Naive thymus-derived CD4-positive, alpha-beta T cell (primary cell): ENCODE measurements at regions not wholly inside any gene's neighbourhood (a gene's known extent, or its start where the extent isn't known, plus 50 kb on each side); places are given as distances from the start of the nearest gene placed in this dataset.

Experiments
- ATAC-seq: fragments of 150-1000 bp; cut with Tn5 transposase; 2 replicates; pipeline ENCODE4 v1.10.0; 2021; ENCODE audit warnings: mild to moderate bottlenecking, moderate library complexity
- CTCF ChIA-PET: fragments of 350-600 bp; sonication (Branson Sonifier 250); formaldehyde crosslinking; loops from one replicate; lab custom pipeline; 2021; ENCODE audit warnings: antibody characterized with exemption; lab: Charles Lee
- POLR2A ChIA-PET: fragments of 350-600 bp; sonication (Branson Sonifier 250); formaldehyde crosslinking; loops from one replicate; lab custom pipeline; 2021; ENCODE audit warnings: antibody characterized with exemption, inconsistent platforms; lab: Charles Lee
- DNase-seq, 9 donors: peaks; one replicate each; pipeline versions ENCODE4 v3.0.0 to v3.0.0-alpha.2; 2020 to 2022; ENCODE audit warnings: mixed read lengths in 1 of 9
- H3K27ac ChIP-seq: one replicate; pipeline ENCODE4 v1.7.0; 2013; ENCODE audit warnings: mild to moderate bottlenecking, low read depth, low read length, moderate library complexity
- H3K27me3 ChIP-seq, 2 donors: one replicate each; pipeline ENCODE4 v1.7.0; 2013; ENCODE audit warnings: low read length in 2 of 2, mild to moderate bottlenecking in 2 of 2, moderate library complexity in 2 of 2; ENCODE audit not compliant: control insufficient read depth in 2 of 2, insufficient read depth in 2 of 2
- H3K36me3 ChIP-seq, 3 experiments: 1 replicate in 2 of 3; 2 replicates in 1 of 3; pipeline ENCODE4 v1.7.0; 2013; ENCODE audit warnings: low read length in 3 of 3, mild to moderate bottlenecking in 3 of 3, moderate library complexity in 1 of 3; ENCODE audit not compliant: insufficient read depth in 3 of 3, control insufficient read depth in 2 of 3
- H3K4me1 ChIP-seq, 2 donors: one replicate each; pipeline ENCODE4 v1.7.0; 2013; ENCODE audit warnings: low read length in 2 of 2, mild to moderate bottlenecking in 2 of 2, moderate library complexity in 1 of 2; ENCODE audit not compliant: control insufficient read depth in 2 of 2, insufficient read depth in 2 of 2
- H3K4me3 ChIP-seq: 2 replicates; pipeline ENCODE4 v1.7.0; 2013; ENCODE audit warnings: mild to moderate bottlenecking, low read length
- H3K9me3 ChIP-seq, 3 experiments: 1 replicate in 2 of 3; 2 replicates in 1 of 3; pipeline ENCODE4 v1.7.0; 2013; ENCODE audit warnings: low read length in 3 of 3; ENCODE audit not compliant: control insufficient read depth in 2 of 3
- H3K27ac Mint-ChIP-seq, 9 donors: one replicate each; pipeline ENCODE4 v1.8.0; 2020 to 2022; ENCODE audit warnings: mixed read lengths in 9 of 9, mild to moderate bottlenecking in 8 of 9, moderate library complexity in 5 of 9, inconsistent platforms in 2 of 9
- H3K27me3 Mint-ChIP-seq, 5 donors: one replicate each; pipeline ENCODE4 v1.8.0; 2021 to 2022; ENCODE audit warnings: mixed read lengths in 5 of 5, mild to moderate bottlenecking in 1 of 5
- H3K36me3 Mint-ChIP-seq, 5 donors: one replicate each; pipeline ENCODE4 v1.8.0; 2020 to 2022; ENCODE audit warnings: mixed read lengths in 5 of 5, mild to moderate bottlenecking in 3 of 5, inconsistent platforms in 1 of 5
- H3K4me1 Mint-ChIP-seq, 7 donors: one replicate each; pipeline ENCODE4 v1.8.0; 2020 to 2022; ENCODE audit warnings: mixed read lengths in 7 of 7, mild to moderate bottlenecking in 3 of 7, inconsistent platforms in 1 of 7
- H3K4me3 Mint-ChIP-seq, 10 donors: one replicate each; pipeline ENCODE4 v1.8.0; 2020 to 2022; ENCODE audit warnings: mild to moderate bottlenecking in 10 of 10, mixed read lengths in 10 of 10, moderate library complexity in 6 of 10, inconsistent platforms in 2 of 10
- H3K9me3 Mint-ChIP-seq, 11 donors: one replicate each; pipeline ENCODE4 v1.8.0; 2020 to 2022; ENCODE audit warnings: mixed read lengths in 11 of 11, mild to moderate bottlenecking in 4 of 11, inconsistent platforms in 1 of 11, moderate library complexity in 1 of 11
- intact Hi-C, 2 donors: fragments of 100-400 bp; cut with micrococcal nuclease; formaldehyde crosslinking; loops; one replicate each; pipeline ENCODE4 v1.15.1; 2023

DNA sequence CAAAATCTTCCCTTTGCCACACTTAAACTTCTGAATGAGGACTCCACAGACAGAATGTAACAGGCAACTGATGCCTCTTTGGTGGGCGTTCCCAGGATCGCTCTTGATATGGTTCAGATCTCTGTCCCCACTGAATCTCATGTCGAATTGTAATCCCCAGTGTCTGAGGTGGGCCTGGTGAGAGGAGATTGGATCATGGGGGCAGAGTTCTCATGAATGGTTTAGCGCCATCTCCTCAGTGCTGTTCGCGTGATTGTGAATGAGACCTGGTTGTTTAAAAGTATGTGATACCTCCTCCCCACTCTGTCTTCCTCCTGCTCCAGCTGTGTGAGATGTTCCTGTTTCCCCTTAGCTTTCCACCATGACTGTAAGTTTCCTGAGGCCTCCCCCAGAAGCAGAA lies 111.1 kb upstream of the SLC66A3 start:
- no peaks in the 10 kb centered on the region for H3K4me1 Mint-ChIP-seq
- no peak overlapping the region for H3K27ac Mint-ChIP-seq
- H3K36me3 Mint-ChIP-seq: peaks cover 0 to 14% (median 5%) of the 10 kb centered on the region in 5 donors
- Histone ChIP-seq H3K4me1 (no peaks in the 10 kb centered on the region), H3K9me3 (peaks cover 0 to 6% (median 0%) of the 10 kb centered on the region in 3 experiments), H3K27me3 (no peaks in the 10 kb centered on the region), H3K4me3 (no peak overlapping the region), H3K27ac (no peak overlapping the region), H3K36me3 (no peaks in the 10 kb centered on the region)
- ATAC-seq (no peak), DNase-seq (no peak)
- intact Hi-C loops: no loop called here
- H3K27me3 Mint-ChIP-seq: peaks cover 15 to 32% (median 26%) of the 10 kb centered on the region in 5 donors
- ChIA-PET CTCF (no interaction called here), POLR2A (no interaction called here)
- no peak overlapping the region for H3K4me3 Mint-ChIP-seq
- H3K9me3 Mint-ChIP-seq: peaks cover 4 to 25% (median 9%) of the 10 kb centered on the region in 11 donors

DNA sequence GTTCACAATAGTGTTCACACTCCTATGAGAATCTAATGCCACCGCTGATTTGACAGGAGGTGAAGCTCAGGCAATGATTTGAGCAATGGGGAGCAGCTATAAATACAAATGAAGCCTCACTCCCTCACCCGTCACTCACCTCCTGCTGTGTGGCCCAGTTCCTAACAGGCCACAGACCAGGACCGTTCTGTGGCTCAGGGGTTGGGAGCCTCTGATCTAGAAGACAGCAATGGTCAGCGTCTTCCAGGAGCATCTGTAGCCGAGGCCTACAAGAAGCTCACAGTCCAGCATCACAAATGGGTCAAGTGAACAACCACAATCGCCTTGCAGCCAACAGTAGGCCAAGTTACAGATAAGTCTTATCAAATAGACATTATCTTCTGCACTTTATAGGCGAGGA lies 110.0 kb upstream of the SLC66A3 start:
- DNase-seq: no peak
- ChIA-PET CTCF (no interaction called here), POLR2A (no interaction called here)
- H3K27me3 ChIP-seq: no peaks in the 10 kb centered on the region
- H3K27ac Mint-ChIP-seq: no peak overlapping the region
- H3K4me1 ChIP-seq: no peaks in the 10 kb centered on the region
- no peaks in the 10 kb centered on the region for H3K36me3 ChIP-seq
- ATAC-seq: no peak
- H3K4me1 Mint-ChIP-seq: no peaks in the 10 kb centered on the region
- peaks cover 0 to 15% (median 2%) of the 10 kb centered on the region in 11 donors for H3K9me3 Mint-ChIP-seq
- H3K9me3 ChIP-seq: no peaks in the 10 kb centered on the region
- H3K4me3 Mint-ChIP-seq: no peak overlapping the region
- intact Hi-C loops: no loop called here
- peaks cover 0 to 6% (median 0%) of the 10 kb centered on the region in 5 donors for H3K36me3 Mint-ChIP-seq
- peaks cover 14 to 24% (median 19%) of the 10 kb centered on the region in 5 donors for H3K27me3 Mint-ChIP-seq
- no peak overlapping the region for H3K4me3 ChIP-seq
- no peak overlapping the region for H3K27ac ChIP-seq

DNA sequence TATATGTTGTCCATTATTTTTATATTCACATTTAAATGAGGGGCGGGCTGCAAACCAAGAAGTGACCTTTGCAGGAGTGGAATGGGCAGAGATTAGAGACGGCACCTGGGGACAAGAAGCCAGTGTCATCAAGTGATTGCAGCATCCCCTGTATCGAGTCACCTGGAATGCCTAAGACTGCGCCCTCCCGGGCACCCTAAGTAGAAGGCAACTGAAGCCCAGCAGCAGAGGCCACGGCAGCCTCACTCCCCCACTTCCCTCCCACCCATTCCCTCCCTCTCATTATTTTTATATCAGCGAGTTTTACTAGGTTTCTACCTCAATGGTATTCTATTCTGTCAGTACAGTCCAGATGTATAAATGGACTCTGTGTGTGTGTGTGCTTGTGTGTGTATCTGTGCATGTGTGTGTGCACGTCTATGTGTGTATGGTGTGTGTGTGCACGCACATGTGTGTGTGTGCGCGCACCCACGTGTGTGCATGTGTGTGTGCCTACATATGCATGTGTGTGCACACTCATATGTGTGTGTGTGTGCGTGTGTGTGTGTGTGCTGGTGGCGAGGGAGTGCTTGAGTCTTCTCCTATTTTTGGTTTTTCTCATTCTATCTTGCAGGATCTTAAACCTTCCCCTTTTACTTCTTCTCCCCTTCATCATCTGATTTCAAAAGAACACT lies 106.8 kb upstream of the SLC66A3 start:
- Histone ChIP-seq H3K27me3 (no peaks in the 10 kb centered on the region), H3K4me1 (no peaks in the 10 kb centered on the region), H3K36me3 (no peaks in the 10 kb centered on the region), H3K27ac (no peak overlapping the region), H3K4me3 (no peak overlapping the region), H3K9me3 (no peaks in the 10 kb centered on the region)
- H3K4me1 Mint-ChIP-seq: no peaks in the 10 kb centered on the region
- POLR2A ChIA-PET: no interaction called here
- no peak for DNase-seq
- H3K27me3 Mint-ChIP-seq: peaks cover 0 to 20% (median under 1%) of the 10 kb centered on the region in 5 donors
- peak overlapping the region in 1 of 9 donors; percentile 33 for H3K27ac Mint-ChIP-seq
- no peak overlapping the region for H3K4me3 Mint-ChIP-seq
- CTCF ChIA-PET: no interaction called here
- no peak for ATAC-seq
- no peaks in the 10 kb centered on the region for H3K36me3 Mint-ChIP-seq
- intact Hi-C loops: no loop called here
- no peaks in the 10 kb centered on the region for H3K9me3 Mint-ChIP-seq

DNA sequence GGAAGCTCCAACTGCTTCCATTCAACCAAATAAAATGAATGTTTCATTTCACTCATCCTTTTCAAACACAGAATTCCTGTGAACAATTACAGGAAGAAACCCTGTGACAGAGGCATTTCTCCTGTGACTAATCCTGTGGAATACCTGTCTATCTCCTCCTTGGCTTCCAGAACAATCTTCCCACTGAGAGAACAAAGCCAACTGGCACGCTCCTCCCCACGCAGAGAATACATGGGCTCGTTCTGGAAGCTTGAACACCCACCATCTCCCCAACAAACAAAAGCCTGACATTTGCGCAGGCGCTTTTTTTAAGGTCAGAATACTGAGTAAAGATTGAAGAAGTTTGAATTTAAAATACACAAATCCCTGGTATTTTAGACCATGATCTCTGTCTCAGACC lies 104.7 kb upstream of the SLC66A3 start:
- H3K36me3 Mint-ChIP-seq: no peaks in the 10 kb centered on the region
- no peaks in the 10 kb centered on the region for H3K9me3 ChIP-seq
- ATAC-seq: no peak
- H3K27me3 Mint-ChIP-seq: peaks cover 0 to 20% (median 0%) of the 10 kb centered on the region in 5 donors
- peak overlapping the region in 2 of 9 donors; percentile 1 to 33 for H3K27ac Mint-ChIP-seq
- no peak overlapping the region for H3K27ac ChIP-seq
- H3K36me3 ChIP-seq: no peaks in the 10 kb centered on the region
- POLR2A ChIA-PET: no interaction called here
- no peak overlapping the region for H3K4me3 Mint-ChIP-seq
- H3K9me3 Mint-ChIP-seq: no peaks in the 10 kb centered on the region
- no peaks in the 10 kb centered on the region for H3K4me1 Mint-ChIP-seq
- CTCF ChIA-PET: no interaction called here
- no peak for DNase-seq
- H3K27me3 ChIP-seq: no peaks in the 10 kb centered on the region
- intact Hi-C loops: no loop called here
- no peaks in the 10 kb centered on the region for H3K4me1 ChIP-seq
- H3K4me3 ChIP-seq: no peak overlapping the region

DNA sequence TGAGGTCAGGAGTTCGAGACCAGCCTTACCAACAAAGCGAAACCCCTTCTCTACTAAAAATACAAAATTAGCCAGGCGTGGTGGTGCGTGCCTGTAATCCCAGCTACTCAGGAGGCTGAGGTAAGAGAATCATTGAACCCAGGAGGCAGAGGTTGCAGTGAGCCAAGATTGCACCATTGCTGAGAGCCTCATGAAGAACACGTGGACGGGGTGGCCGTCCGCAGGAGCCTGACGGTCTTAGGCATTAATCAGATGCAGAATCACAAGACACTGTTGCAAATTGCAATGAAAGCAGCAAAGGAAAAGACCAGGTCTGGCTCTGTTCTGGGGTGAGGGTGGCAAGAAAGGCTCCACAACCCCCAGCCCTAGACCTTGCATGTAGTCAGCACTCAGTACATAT lies 104.0 kb upstream of the SLC66A3 start:
- intact Hi-C loops: no loop called here
- DNase-seq: no peak
- Mint-ChIP-seq H3K27ac (no peak overlapping the region), H3K36me3 (no peaks in the 10 kb centered on the region), H3K4me1 (no peaks in the 10 kb centered on the region), H3K4me3 (no peak overlapping the region), H3K27me3 (peaks cover 0 to 21% (median 0%) of the 10 kb centered on the region in 5 donors), H3K9me3 (no peaks in the 10 kb centered on the region)
- ATAC-seq: no peak
- H3K4me3 ChIP-seq: no peak overlapping the region
- POLR2A ChIA-PET: no interaction called here
- no peaks in the 10 kb centered on the region for H3K36me3 ChIP-seq
- CTCF ChIA-PET: no interaction called here
- H3K27ac ChIP-seq: no peak overlapping the region
- no peaks in the 10 kb centered on the region for H3K9me3 ChIP-seq
- H3K27me3 ChIP-seq: no peaks in the 10 kb centered on the region
- H3K4me1 ChIP-seq: no peaks in the 10 kb centered on the region

DNA sequence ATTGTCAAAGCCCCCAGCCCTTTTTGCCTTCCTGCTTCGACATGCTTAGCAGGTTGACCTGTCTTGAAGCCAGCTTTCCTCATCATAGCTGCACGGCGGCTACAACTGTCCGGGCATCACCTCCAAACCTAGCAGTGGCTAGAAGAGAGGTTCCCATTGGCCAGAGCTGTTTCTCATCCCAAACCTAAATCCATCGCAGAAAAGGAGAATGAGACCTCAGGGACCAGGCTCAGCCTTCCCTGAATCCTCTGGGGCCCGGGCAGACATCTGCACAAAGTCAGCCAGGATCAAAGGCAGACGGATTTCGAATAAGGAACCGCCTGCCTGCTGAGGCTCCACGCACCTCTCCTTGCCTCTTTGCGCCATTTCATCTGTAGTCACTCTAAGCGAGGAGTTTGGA lies 101.7 kb upstream of the SLC66A3 start:
- ChIA-PET CTCF (no interaction called here), POLR2A (no interaction called here)
- no peak overlapping the region for H3K4me3 Mint-ChIP-seq

More for the DNA sequence above, 101.7 kb upstream of the SLC66A3 start:
- no peak overlapping the region for H3K4me3 ChIP-seq
- H3K27ac ChIP-seq: no peak overlapping the region
- no peaks in the 10 kb centered on the region for H3K4me1 ChIP-seq
- H3K9me3 ChIP-seq: no peaks in the 10 kb centered on the region
- H3K27me3 ChIP-seq: no peaks in the 10 kb centered on the region
- no peak for DNase-seq
- peaks cover 0 to 3% (median 0%) of the 10 kb centered on the region in 11 donors for H3K9me3 Mint-ChIP-seq
- no peaks in the 10 kb centered on the region for H3K36me3 ChIP-seq
- no peak overlapping the region for H3K27ac Mint-ChIP-seq
- intact Hi-C loops: no loop called here
- ATAC-seq: no peak
- H3K27me3 Mint-ChIP-seq: peaks cover 7 to 24% (median 13%) of the 10 kb centered on the region in 5 donors
- H3K36me3 Mint-ChIP-seq: no peaks in the 10 kb centered on the region
- no peaks in the 10 kb centered on the region for H3K4me1 Mint-ChIP-seq
